GM12875 (cell line): ENCODE measurements at regions not wholly inside any gene's neighbourhood (a gene's known extent, or its start where the extent isn't known, plus 50 kb on each side); places are given as distances from the start of the nearest gene placed in this dataset.

Experiments used
- H3K4me3 ChIP-seq: one replicate; pipeline ENCODE4 v1.5.1; 2011; ENCODE audit warnings: low read depth, low read length, control low read depth
- CTCF ChIP-seq: IDR thresholded peaks from 2 replicates; pipeline ENCODE4 v1.5.1; 2011; ENCODE audit warnings: low read depth, mild to moderate bottlenecking, control low read depth, inconsistent platforms, low read length, moderate library complexity, borderline replicate concordance; ENCODE audit not compliant: insufficient read depth

- no peak overlapping the region for H3K4me3 ChIP-seq
- no peak for TF ChIP-seq CTCF
Observed at GRCh38 chr13:34833562-34834182, 108.4 kb upstream of the NBEA start.

GRCh38 chr13:34842466-34842865 is 99.6 kb upstream of the NBEA start:
- TF ChIP-seq CTCF: no peak
- no peak overlapping the region for H3K4me3 ChIP-seq

DNA sequence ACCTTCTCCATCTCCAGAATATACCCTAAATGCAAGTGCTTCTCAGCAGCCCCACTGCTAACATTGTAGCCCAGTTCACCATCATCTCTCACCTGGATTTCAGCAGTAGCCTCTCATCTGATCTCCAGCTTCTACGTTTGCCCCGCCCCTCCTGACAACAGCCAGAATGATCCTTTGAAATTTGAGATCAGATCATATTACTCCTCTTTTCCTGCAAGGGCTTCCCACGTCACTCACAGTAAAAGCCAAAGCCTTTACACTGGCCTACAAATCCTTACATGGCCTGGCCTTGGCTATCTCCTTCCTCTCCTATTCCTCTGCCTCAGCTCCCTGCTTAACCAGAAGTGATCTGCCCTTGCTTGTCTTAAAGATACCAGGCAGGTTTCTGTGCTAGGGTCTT is 94.3 kb upstream of the NBEA start:
- no peak for TF ChIP-seq CTCF
- no peak overlapping the region for H3K4me3 ChIP-seq

- H3K4me3 ChIP-seq: no peak overlapping the region
- TF ChIP-seq CTCF: no peak
Observed at GRCh38 chr13:34849406-34849805, 92.7 kb upstream of the NBEA start.

GRCh38 chr13:34853161-34853560 is 88.9 kb upstream of the NBEA start:
- no peak for TF ChIP-seq CTCF

DNA sequence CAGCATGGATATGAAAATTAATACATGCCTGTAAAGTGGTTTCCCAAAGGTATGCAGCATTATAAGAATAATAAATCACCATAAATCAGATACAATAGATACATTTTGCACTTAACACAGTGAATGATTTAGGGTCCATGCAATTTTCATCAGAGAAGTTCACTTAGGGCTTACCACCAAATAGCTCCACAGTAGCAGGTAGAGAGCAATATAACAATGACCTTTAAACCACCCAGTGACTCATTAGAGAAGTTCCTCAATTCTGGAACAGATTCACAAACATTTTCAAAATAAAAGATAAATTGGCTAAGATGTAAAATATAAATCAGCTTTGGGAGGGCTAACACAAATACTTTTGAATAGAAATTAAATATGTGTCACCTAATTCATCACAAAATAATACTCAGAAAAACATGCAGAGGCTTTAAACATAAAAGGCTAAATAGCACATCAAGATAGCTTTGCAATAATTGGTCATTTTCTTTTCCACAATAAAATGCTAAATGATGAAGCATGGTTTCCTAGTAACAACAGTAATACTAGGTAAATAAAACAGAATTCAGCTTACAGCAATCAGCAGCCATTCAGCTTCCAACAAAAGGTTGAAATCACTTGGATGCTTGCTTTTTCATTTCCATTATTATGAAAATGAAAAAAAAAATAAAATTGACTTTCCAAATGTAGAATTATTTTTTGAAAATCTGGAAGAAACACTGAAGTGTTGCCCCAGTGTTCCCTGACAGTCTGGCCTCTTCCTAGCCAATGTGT is 84.3 kb upstream of the NBEA start:
- H3K4me3 ChIP-seq: no peak overlapping the region
- TF ChIP-seq CTCF: no peak

More at GRCh38 chr13:34853161-34853560, 88.9 kb upstream of the NBEA start:
- H3K4me3 ChIP-seq: no peak overlapping the region

DNA sequence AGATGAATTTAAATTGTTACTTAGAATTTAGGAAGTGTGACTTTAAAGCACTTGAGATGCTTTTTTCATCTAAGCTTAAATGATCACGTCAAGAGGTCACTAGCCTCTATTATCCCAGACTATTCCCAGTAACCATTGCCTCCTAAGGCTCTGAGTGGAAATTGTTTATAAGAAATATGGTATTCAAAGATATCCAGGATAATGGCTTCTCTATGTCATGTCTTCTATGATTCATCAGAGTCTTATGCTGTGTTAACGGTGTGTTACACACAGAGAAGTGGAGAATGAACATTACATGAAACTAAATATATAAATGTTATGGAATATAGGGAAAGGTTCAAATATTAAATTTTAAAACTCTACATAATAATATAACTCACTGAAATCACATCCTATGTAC is 79.8 kb upstream of the NBEA start:
- TF ChIP-seq CTCF: no peak
- no peak overlapping the region for H3K4me3 ChIP-seq
